H1 (cell line): ENCODE measurements at regions not wholly inside any gene's neighbourhood (a gene's known extent, or its start where the extent isn't known, plus 50 kb on each side); places are given as distances from the start of the nearest gene placed in this dataset.

Experiments used
- ATF2 ChIP-seq: IDR thresholded peaks from 2 replicates; pipeline ENCODE4 v1.6.1; 2012; ENCODE audit warnings: low read length, inconsistent platforms
- CHD1 ChIP-seq: IDR thresholded peaks from 2 replicates; pipeline ENCODE4 v1.6.1; 2012; ENCODE audit warnings: low read depth, low read length, improper control_type of control experiment
- CREB1 ChIP-seq: IDR thresholded peaks from 2 replicates; pipeline ENCODE4 v1.6.1; 2012; ENCODE audit warnings: inconsistent platforms
- CTCF ChIP-seq, 3 experiments: IDR thresholded peaks; 1 replicate in 2 of 3; 2 replicates in 1 of 3; pipeline versions ENCODE4 v1.5.1 to v1.6.1; 2011; ENCODE audit warnings: low read length in 3 of 3, mild to moderate bottlenecking in 3 of 3, inconsistent platforms in 2 of 3, low read depth in 1 of 3, moderate library complexity in 1 of 3; ENCODE audit not compliant: insufficient read depth in 1 of 3; ENCODE audit errors: control extremely low read depth in 1 of 3
- EGR1 ChIP-seq: IDR thresholded peaks from 2 replicates; pipeline ENCODE4 v1.6.1; 2011; ENCODE audit warnings: low read depth, low read length, borderline replicate concordance
- EP300 ChIP-seq, 2 experiments: IDR thresholded peaks; 1 replicate in 1 of 2; 2 replicates in 1 of 2; pipeline ENCODE4 v1.6.1; 2011 to 2012; ENCODE audit warnings: low read depth in 2 of 2, low read length in 2 of 2, mild to moderate bottlenecking in 2 of 2, borderline replicate concordance in 1 of 2, inconsistent platforms in 1 of 2, moderate library complexity in 1 of 2
- JUND ChIP-seq: IDR thresholded peaks from 2 replicates; pipeline ENCODE4 v1.6.1; 2011; ENCODE audit warnings: mild to moderate bottlenecking, improper control_type of control experiment, low read length
- MAFK ChIP-seq: IDR thresholded peaks from 2 replicates; pipeline ENCODE4 v1.6.1; 2012; ENCODE audit warnings: low read depth, mild to moderate bottlenecking, improper control_type of control experiment, low read length
- POLR2AphosphoS5 ChIP-seq: IDR thresholded peaks from 2 replicates; pipeline ENCODE4 v1.6.1; 2011; ENCODE audit warnings: low read depth, low read length
- SAP30 ChIP-seq: fragments of 300-600 bp; sonication (generic); IDR thresholded peaks from 2 replicates; pipeline ENCODE4 v1.7.1; 2012; ENCODE audit warnings: low read length, moderate library complexity, mild to moderate bottlenecking, inconsistent platforms; ENCODE audit not compliant: insufficient read depth, insufficient replicate concordance
- SP1 ChIP-seq: IDR thresholded peaks from 2 replicates; pipeline ENCODE4 v1.6.1; 2011; ENCODE audit warnings: low read depth, low read length
- SRF ChIP-seq: IDR thresholded peaks from 2 replicates; pipeline ENCODE4 v1.6.1; 2011; ENCODE audit warnings: mild to moderate bottlenecking, low read depth, low read length, moderate library complexity
- ZNF274 ChIP-seq: IDR thresholded peaks from 2 replicates; pipeline ENCODE4 v1.7.0; 2012; ENCODE audit warnings: low read length, borderline replicate concordance; ENCODE audit errors: extremely low read depth
- TF ChIP-seq, protein P1 (sequence below): IDR thresholded peaks from 2 replicates; pipeline ENCODE4 v1.6.1; 2011; ENCODE audit warnings: low read depth, mild to moderate bottlenecking, low read length; ENCODE audit not compliant: insufficient read depth

DNA sequence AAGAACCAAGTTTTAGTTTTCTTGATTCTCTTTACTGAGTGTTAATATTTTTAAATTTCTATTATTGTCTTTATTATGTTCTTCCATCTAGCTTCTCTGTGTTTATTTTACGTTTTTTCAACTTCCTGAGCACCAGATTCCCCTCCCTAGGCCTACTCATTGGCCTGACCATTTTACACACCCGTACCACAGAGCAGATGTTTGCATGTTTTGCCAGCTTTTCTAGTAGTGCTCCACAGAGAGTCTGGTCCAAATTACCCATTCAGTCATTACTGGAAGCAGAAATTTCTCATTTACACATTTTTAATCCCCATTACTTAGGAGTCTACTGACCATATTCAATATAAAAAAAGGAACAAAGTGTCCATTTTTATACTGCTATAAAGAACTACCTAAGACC, 66.9 kb downstream of the ING1 start:
- no peak for TF ChIP-seq POLR2AphosphoS5
- TF ChIP-seq SAP30: no peak
- no peak for TF ChIP-seq ATF2
- no peak for TF ChIP-seq EP300 (IDR thresholded peaks at IDR 0.05; ENCODE audit: borderline replicate concordance in 1 of 2, low read depth in 2 of 2, low read length in 2 of 2)
- no peak for TF ChIP-seq CHD1
- TF ChIP-seq CREB1: no peak
- TF ChIP-seq CTCF (IDR thresholded peaks at IDR 0.05; ENCODE audit: control extremely low read depth in 1 of 3, insufficient read depth in 1 of 3, low read depth in 1 of 3, low read length in 3 of 3): no peak
- TF ChIP-seq EGR1: no peak
- TF ChIP-seq ZNF274: no peak
- no peak for TF ChIP-seq SRF
- no peak for TF ChIP-seq SP1
- no peak for TF ChIP-seq JUND
- TF ChIP-seq MAFK: no peak
- TF ChIP-seq, protein P1, sequence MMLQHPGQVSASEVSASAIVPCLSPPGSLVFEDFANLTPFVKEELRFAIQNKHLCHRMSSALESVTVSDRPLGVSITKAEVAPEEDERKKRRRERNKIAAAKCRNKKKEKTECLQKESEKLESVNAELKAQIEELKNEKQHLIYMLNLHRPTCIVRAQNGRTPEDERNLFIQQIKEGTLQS: no peak
